ENCODE measurements at regions not wholly inside any gene's neighbourhood (a gene's known extent, or its start where the extent isn't known, plus 50 kb on each side); places are given as distances from the start of the nearest gene placed in this dataset.

GRCh38 chr4:45358573-45359506, 632.5 kb upstream of the GNPDA2 start:
- no peak for DNase-seq (ENCODE audit: low read depth in 2 of 2)

GRCh38 chr4:45353161-45353560, 626.8 kb upstream of the GNPDA2 start:
- no peak for DNase-seq (ENCODE audit: low read depth in 2 of 2)

GRCh38 chr4:45350438-45350837, 624.1 kb upstream of the GNPDA2 start:
- no peak for DNase-seq (ENCODE audit: low read depth in 2 of 2)

GRCh38 chr4:45349859-45350258, 623.5 kb upstream of the GNPDA2 start:
- DNase-seq (ENCODE audit: low read depth in 2 of 2), result no peak

- no peak for DNase-seq (ENCODE audit: low read depth in 2 of 2)
Observed at GRCh38 chr4:45346816-45347435, 620.6 kb upstream of the GNPDA2 start.

- no peak for DNase-seq (ENCODE audit: low read depth in 2 of 2)
Observed at GRCh38 chr4:45345558-45345957, 619.2 kb upstream of the GNPDA2 start.

- DNase-seq (ENCODE audit: low read depth in 2 of 2), result no peak
Observed at GRCh38 chr4:45331802-45332201, 605.4 kb upstream of the GNPDA2 start.

- no peak for DNase-seq (ENCODE audit: low read depth in 2 of 2)
Observed at GRCh38 chr4:45327544-45327943, 601.2 kb upstream of the GNPDA2 start.

GRCh38 chr4:45324455-45325417, 598.4 kb upstream of the GNPDA2 start:
- DNase-seq (ENCODE audit: low read depth in 2 of 2), result no peak

GRCh38 chr4:45323453-45324058, 597.2 kb upstream of the GNPDA2 start:
- DNase-seq (ENCODE audit: low read depth in 2 of 2), result no peak

- no peak for DNase-seq (ENCODE audit: low read depth in 2 of 2)
Observed at GRCh38 chr4:45317739-45318138, 591.4 kb upstream of the GNPDA2 start.

- no peak for DNase-seq (ENCODE audit: low read depth in 2 of 2)
Observed at GRCh38 chr4:45317276-45317675, 590.9 kb upstream of the GNPDA2 start.

- no peak for DNase-seq (ENCODE audit: low read depth in 2 of 2)
Observed at GRCh38 chr4:45316257-45316656, 589.9 kb upstream of the GNPDA2 start.

GRCh38 chr4:45302828-45303227, 576.5 kb upstream of the GNPDA2 start:
- DNase-seq (ENCODE audit: low read depth in 2 of 2), result no peak

GRCh38 chr4:45294464-45294863, 568.1 kb upstream of the GNPDA2 start:
- no peak for DNase-seq (ENCODE audit: low read depth in 2 of 2)

GRCh38 chr4:45293335-45293734, 567.0 kb upstream of the GNPDA2 start:
- no peak for DNase-seq (ENCODE audit: low read depth in 2 of 2)

GRCh38 chr4:45292844-45293243, 566.5 kb upstream of the GNPDA2 start:
- no peak for DNase-seq (ENCODE audit: low read depth in 2 of 2)

- DNase-seq (ENCODE audit: low read depth in 2 of 2), result no peak
Observed at GRCh38 chr4:45284400-45285085, 558.2 kb upstream of the GNPDA2 start.

GRCh38 chr4:45283352-45283751, 557.0 kb upstream of the GNPDA2 start:
- no peak for DNase-seq (ENCODE audit: low read depth in 2 of 2)

GRCh38 chr4:45280121-45280520, 553.8 kb upstream of the GNPDA2 start:
- no peak for DNase-seq (ENCODE audit: low read depth in 2 of 2)

GRCh38 chr4:45275862-45276261, 549.5 kb upstream of the GNPDA2 start:
- no peak for DNase-seq (ENCODE audit: low read depth in 2 of 2)
